Skin epidermis (tissue), 12 donors: ENCODE measurements at regions not wholly inside any gene's neighbourhood (a gene's known extent, or its start where the extent isn't known, plus 50 kb on each side); places are given as distances from the start of the nearest gene placed in this dataset.
"Not testable (repeated sequence)": the region's sequence is repeated elsewhere in the genome, so short reads cannot be mapped to it uniquely, and the experiment has no call there.

Experiments
- H3K27ac ChIP-seq, 21 experiments: fragments of 200-600 bp; sonication (generic) in 11 of 21; one replicate each; pipeline ENCODE4 v1.5.0; 2020; ENCODE audit warnings: mild to moderate bottlenecking in 3 of 21, inconsistent platforms in 2 of 21, moderate library complexity in 2 of 21
- H3K4me3 ChIP-seq, 7 experiments: fragments of 200-600 bp; sonication (generic) in 2 of 7; one replicate each; pipeline ENCODE4 v1.5.0; 2020; ENCODE audit warnings: inconsistent platforms in 2 of 7, mild to moderate bottlenecking in 2 of 7, moderate library complexity in 1 of 7

DNA sequence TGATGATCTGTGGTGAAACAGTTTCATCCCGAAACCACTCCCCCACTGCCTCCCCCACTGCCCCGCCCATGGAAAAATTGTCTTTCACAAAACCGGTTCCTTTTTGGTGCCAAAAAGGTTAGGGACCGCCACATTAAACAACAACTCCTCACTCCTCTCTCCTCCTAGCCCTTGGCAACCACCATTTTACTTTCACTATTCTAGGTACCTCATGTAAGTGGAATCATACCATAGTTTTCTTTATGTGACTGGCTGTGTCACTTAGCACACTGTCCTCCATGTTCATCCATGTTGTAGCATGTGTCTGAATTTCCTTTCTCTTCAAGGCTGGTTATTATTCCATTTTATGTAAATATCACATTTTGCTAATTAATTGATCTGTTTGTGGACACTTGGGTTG lies 99.3 kb downstream of the UTRN start:
- Histone ChIP-seq H3K27ac (no peak overlapping the region), H3K4me3 (no peak overlapping the region)

GRCh38 chr6:144389474-144389873 lies 104.3 kb downstream of the UTRN start:
- H3K27ac ChIP-seq, H3K4me3 ChIP-seq: not testable (repeated sequence)

- H3K27ac ChIP-seq, result no peak overlapping the region
- no peak overlapping the region for H3K4me3 ChIP-seq
Observed at GRCh38 chr6:144390202-144390601, 105.1 kb downstream of the UTRN start.

- Histone ChIP-seq H3K27ac (no peak overlapping the region), H3K4me3 (no peak overlapping the region)
Observed at GRCh38 chr6:144390886-144391285, 105.8 kb downstream of the UTRN start.

GRCh38 chr6:144392536-144392935 lies 107.4 kb downstream of the UTRN start:
- H3K27ac ChIP-seq, result no peak overlapping the region
- H3K4me3 ChIP-seq, result no peak overlapping the region

DNA sequence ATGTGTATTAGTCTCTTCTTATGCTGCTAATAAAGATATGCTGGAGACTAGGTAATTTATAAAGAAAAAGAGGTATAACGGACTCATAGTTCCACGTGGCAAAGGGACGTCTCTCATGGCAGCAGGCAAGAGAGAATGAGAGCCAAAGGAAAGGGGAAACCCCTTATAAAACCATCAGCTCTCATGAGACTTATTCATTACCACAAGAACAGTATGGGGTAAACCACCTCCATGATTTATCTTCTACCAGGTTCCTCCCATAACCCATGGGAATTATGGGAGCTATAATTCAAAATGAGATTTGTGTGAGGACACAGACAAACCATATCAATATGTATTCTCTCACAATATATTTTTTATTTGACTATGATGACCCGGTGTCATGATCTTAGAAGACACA lies 109.1 kb downstream of the UTRN start:
- Histone ChIP-seq H3K4me3 (no peak overlapping the region), H3K27ac (no peak overlapping the region)

DNA sequence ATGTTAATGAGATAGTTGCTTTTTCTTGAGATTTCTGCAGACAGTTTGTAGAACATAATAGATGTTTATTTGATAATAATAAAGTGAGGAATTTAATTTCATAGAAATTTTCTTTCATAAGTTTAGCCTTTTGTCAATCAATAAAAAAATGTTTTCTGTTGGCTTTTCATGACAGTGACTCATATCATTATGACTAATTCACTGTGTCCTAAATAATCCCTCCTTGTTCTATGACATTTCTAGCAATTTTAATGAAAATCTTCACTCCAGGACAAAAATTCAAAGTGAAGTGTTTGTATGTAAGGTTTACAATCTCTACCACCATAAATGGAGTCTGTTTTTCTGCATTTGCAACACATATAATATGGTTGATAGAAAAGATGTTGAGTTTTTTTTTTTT lies 109.9 kb downstream of the UTRN start:
- H3K27ac ChIP-seq, result no peak overlapping the region
- no peak overlapping the region for H3K4me3 ChIP-seq

GRCh38 chr6:144395826-144396225 lies 110.7 kb downstream of the UTRN start:
- Histone ChIP-seq H3K4me3 (no peak overlapping the region), H3K27ac (peak overlapping the region in 1 of 21 experiments; percentile 3)

DNA sequence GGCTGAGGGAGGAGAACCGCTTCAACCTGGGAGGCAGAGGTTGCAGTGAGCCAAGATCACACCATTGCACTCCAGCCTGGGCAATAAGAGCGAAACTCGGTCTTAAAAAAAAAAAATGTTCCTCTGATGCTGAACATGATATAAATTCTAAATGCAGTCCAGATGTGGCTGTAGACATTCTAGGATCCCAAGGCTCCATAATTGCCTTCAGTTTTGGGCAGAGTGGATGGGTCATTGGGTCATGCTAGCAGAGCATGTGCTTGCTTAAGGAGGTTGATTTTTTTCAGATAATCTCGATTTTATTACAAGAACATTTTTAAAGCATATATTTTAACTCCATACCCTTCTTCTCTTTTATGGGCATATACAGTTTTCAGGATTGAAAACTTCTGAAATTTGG lies 112.0 kb downstream of the UTRN start:
- no peak overlapping the region for H3K4me3 ChIP-seq
- no peak overlapping the region for H3K27ac ChIP-seq

DNA sequence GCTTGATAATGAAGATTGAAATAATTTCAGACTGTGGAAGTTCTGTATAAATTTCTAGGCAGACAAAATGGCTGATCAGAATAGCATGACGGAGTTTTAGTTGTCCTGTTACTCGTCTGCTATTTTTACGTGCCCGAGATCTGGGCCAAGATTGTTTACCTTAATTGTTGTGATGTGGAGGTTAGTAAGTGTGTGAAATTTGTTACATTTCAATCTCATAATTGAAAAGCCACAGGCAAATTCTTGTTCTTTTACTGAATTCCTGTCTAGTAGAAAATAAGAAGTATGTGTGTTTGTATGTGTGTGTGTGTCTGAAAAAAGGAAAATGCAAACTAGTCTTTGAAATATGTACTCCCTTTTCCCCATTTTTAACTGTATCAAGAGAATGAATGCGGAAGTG lies 115.2 kb downstream of the UTRN start:
- no peak overlapping the region for H3K27ac ChIP-seq

DNA sequence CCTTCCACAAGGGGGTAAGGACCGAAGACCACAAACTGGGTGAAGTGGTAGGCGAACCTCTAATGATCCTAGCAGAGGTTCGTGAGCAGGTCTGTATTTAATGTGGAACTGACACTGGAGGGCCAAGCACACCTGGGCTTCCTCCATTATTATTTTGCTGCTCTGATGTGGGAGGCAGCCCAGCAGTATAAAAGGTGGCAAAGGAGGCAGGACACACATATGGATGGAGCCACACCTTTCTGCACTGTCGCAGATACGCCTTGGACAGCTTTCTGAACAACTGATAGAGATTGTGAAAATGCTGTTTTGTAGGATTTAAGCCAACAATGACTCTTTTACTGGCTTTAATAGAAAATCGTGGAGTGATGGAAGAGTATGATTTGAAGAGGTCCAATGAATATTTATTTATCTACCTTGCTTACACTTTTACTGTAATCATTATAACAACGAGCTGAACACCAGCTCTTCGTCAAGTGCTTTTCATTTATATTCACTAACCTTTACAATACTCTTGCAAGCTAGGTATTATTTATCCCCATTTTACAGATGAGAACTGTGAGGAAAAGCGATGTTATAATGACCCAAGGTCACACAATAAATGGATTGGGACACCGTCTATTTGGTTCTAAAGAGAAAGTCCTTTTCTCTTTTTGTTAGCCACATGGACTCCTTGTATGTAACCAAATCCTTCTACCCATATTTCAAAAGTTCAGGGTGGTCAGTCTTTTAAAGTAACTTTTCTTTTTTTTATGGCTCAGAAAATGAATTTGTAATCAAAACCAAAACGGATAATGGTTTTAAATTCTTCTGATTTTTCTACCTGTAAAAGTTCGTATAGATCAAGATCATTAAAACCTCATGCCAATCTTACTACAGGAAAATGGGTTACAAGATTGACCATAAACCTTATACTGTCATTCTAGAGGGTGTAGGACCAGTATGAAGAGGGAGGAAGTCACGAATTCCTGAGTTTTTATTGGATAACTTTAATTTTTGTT lies 116.9 kb downstream of the UTRN start:
- no peak overlapping the region for H3K4me3 ChIP-seq

More for the DNA sequence above, 115.2 kb downstream of the UTRN start:
- H3K4me3 ChIP-seq, result no peak overlapping the region

DNA sequence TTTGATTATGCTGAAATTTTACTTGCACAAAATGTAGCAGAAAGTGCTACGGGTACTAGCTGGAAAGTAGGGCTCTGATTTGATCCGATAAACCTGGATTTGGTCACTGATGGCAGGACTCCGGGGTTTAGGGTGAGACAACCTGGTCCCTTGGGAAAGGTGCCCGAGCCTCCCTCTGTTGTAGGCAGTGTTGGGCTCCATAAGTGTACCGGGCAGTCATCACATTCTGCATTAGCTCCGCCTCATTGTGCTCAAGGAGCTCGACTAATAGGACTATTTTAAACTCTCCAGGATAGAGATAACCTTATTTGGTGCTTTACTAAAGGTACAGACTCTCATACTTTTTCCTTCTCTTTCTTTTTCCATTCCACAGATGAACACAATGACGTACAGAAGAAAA lies 117.6 kb downstream of the UTRN start:
- H3K4me3 ChIP-seq, result no peak overlapping the region

More for the DNA sequence above, 116.9 kb downstream of the UTRN start:
- H3K27ac ChIP-seq, result no peak overlapping the region

GRCh38 chr6:144405163-144405562 lies 120.0 kb downstream of the UTRN start:
- no peak overlapping the region for H3K27ac ChIP-seq

More for the DNA sequence above, 117.6 kb downstream of the UTRN start:
- no peak overlapping the region for H3K27ac ChIP-seq

GRCh38 chr6:144406796-144407195 lies 121.7 kb downstream of the UTRN start:
- Histone ChIP-seq H3K4me3 (no peak overlapping the region), H3K27ac (no peak overlapping the region)

More at GRCh38 chr6:144405163-144405562, 120.0 kb downstream of the UTRN start:
- no peak overlapping the region for H3K4me3 ChIP-seq

DNA sequence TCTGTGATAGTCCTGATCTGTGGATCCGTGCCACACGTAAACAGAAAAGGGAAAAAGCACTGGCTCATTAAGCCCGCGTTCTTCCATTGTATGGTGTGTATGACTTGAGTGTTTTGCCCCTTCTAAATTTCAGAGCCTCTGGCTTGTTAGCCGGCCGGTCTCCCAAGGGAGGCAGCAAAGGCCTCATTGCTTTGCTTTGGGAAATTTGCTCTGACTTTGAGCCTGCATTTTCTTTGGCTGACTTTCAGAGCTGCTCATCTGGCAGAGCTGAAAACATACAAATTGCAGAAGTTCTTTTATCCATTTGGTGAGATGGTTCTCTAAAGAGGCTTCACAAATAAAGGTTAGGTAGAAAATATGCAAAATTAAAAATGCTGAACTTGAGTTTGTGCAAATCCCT lies 123.0 kb downstream of the UTRN start:
- Histone ChIP-seq H3K27ac (no peak overlapping the region), H3K4me3 (no peak overlapping the region)

- no peak overlapping the region for H3K27ac ChIP-seq
- H3K4me3 ChIP-seq, result no peak overlapping the region
Observed at GRCh38 chr6:144410059-144410458, 124.9 kb downstream of the UTRN start.

- not testable (repeated sequence) for H3K4me3 ChIP-seq, H3K27ac ChIP-seq
Observed at GRCh38 chr6:144410574-144410973, 125.4 kb downstream of the UTRN start.

DNA sequence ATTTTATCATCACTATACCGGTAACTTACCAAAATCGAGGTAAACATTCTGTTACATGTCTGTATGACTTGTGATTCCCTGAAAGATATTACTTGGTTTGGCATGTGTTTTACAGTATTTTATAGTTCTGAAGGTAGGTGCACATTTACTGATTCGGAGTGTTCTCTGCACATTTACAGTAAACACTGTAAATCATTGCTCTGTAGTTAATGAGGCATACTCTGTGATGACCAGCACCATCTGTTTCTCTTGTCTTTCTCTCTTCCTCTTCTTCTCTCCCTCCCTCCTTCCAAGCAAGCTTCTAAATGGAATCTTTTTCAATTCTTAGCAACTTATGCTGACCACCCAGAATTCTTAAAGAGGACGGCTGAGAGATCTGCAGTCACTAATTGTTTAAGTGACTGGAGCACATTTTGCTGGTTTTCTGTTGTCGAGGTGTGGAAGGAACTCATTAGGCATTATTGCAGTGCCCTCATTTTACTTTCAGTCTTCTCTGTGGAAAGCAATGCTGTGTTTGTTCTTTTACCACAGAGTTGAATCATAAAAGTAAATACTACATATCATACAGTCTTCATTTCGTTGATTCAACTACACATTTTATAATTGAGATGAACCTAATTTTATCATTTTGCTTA lies 126.5 kb downstream of the UTRN start:
- no peak overlapping the region for H3K27ac ChIP-seq
- no peak overlapping the region for H3K4me3 ChIP-seq

DNA sequence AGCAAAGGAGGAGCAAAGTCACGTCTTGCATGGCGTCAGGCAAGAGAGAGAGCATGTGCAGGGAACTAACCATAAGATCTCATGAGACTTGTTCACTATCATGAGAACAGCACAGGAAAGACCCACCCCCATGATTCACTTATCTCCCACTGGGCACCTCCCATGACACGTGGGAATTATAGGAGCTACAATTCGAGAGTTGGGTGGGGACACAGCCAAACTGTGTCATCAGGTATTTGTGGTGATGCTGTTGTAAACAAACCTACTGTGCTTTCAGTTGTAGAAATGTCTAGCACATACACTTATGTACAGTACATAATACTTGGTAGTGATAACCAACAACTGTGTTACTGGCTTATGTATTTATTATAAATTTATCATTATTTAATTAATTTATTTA lies 128.3 kb downstream of the UTRN start:
- Histone ChIP-seq H3K27ac (no peak overlapping the region), H3K4me3 (no peak overlapping the region)

- no peak overlapping the region for H3K4me3 ChIP-seq
- H3K27ac ChIP-seq, result no peak overlapping the region
Observed at GRCh38 chr6:144415014-144415413, 129.9 kb downstream of the UTRN start.

GRCh38 chr6:144415835-144416237 lies 130.7 kb downstream of the UTRN start:
- H3K4me3 ChIP-seq, result no peak overlapping the region
- no peak overlapping the region for H3K27ac ChIP-seq
